H9 (cell line): ENCODE measurements at regions not wholly inside any gene's neighbourhood (a gene's known extent, or its start where the extent isn't known, plus 50 kb on each side); places are given as distances from the start of the nearest gene placed in this dataset.

Experiments
- DNase-seq: peaks from one replicate; pipeline ENCODE4 v3.0.0-alpha.2; 2017
- H2AFZ ChIP-seq: one replicate; pipeline ENCODE4 v1.6.1; 2013; ENCODE audit warnings: mild to moderate bottlenecking, low read length, control low read depth, moderate library complexity
- H2AK5ac ChIP-seq: 2 replicates; pipeline ENCODE4 v1.6.1; 2013; ENCODE audit warnings: low read length, control low read depth, mixed read lengths; ENCODE audit not compliant: insufficient read length
- H2BK120ac ChIP-seq: one replicate; pipeline ENCODE4 v1.6.1; 2013; ENCODE audit warnings: low read depth, mild to moderate bottlenecking, low read length, control low read depth, inconsistent platforms; ENCODE audit not compliant: poor library complexity, severe bottlenecking
- H2BK12ac ChIP-seq: 2 replicates; pipeline ENCODE4 v1.6.1; 2013; ENCODE audit warnings: low read length, control low read depth, mixed read lengths, low read depth; ENCODE audit not compliant: insufficient read length
- H2BK15ac ChIP-seq: 2 replicates; pipeline ENCODE4 v1.6.1; 2013; ENCODE audit warnings: low read depth, low read length, control low read depth
- H2BK20ac ChIP-seq: one replicate; pipeline ENCODE4 v1.6.1; 2013; ENCODE audit warnings: low read depth, mild to moderate bottlenecking, low read length, control low read depth, inconsistent platforms; ENCODE audit not compliant: poor library complexity, severe bottlenecking
- H2BK5ac ChIP-seq: 2 replicates; pipeline ENCODE4 v1.6.1; 2013; ENCODE audit warnings: low read length, control low read depth, mixed read lengths; ENCODE audit not compliant: insufficient read length
- H3K14ac ChIP-seq: 2 replicates; pipeline ENCODE4 v1.6.1; 2013; ENCODE audit warnings: low read length, control low read depth; ENCODE audit not compliant: insufficient read depth
- H3K18ac ChIP-seq: 2 replicates; pipeline ENCODE4 v1.6.1; 2013; ENCODE audit warnings: low read depth, mild to moderate bottlenecking, mixed read lengths, low read length, control low read depth; ENCODE audit not compliant: insufficient read length
- H3K23ac ChIP-seq: 2 replicates; pipeline ENCODE4 v1.6.1; 2013; ENCODE audit warnings: low read length, control low read depth, mixed read lengths, low read depth; ENCODE audit not compliant: insufficient read length
- H3K23me2 ChIP-seq: 2 replicates; pipeline ENCODE4 v1.6.1; 2013; ENCODE audit warnings: low read depth, mild to moderate bottlenecking, mixed read lengths, low read length, control low read depth; ENCODE audit not compliant: insufficient read length, poor library complexity, severe bottlenecking
- H3K27ac ChIP-seq: 2 replicates; pipeline ENCODE4 v1.5.1; 2013; ENCODE audit warnings: low read length, control low read depth, mixed read lengths, low read depth; ENCODE audit not compliant: insufficient read length
- H3K27me3 ChIP-seq: 2 replicates; pipeline ENCODE4 v1.6.1; 2013; ENCODE audit warnings: low read length, control low read depth, inconsistent platforms; ENCODE audit not compliant: insufficient read depth
- H3K4ac ChIP-seq: 2 replicates; pipeline ENCODE4 v1.6.1; 2013; ENCODE audit warnings: low read depth, mild to moderate bottlenecking, control low read depth, inconsistent platforms, low read length, moderate library complexity
- H3K4me1 ChIP-seq: 2 replicates; pipeline ENCODE4 v1.6.1; 2013; ENCODE audit warnings: low read length, control low read depth, inconsistent platforms; ENCODE audit not compliant: insufficient read depth
- H3K4me2 ChIP-seq: 2 replicates; pipeline ENCODE4 v1.6.1; 2013; ENCODE audit warnings: low read length, control low read depth, mixed read lengths; ENCODE audit not compliant: insufficient read length, insufficient read depth
- H3K56ac ChIP-seq: 2 replicates; pipeline ENCODE4 v1.6.1; 2013; ENCODE audit warnings: low read depth, mild to moderate bottlenecking, mixed read lengths, low read length, control low read depth; ENCODE audit not compliant: insufficient read length
- H3K79me1 ChIP-seq: 2 replicates; pipeline ENCODE4 v1.6.1; 2013; ENCODE audit warnings: low read depth, mild to moderate bottlenecking, moderate library complexity, low read length, control low read depth, inconsistent platforms; ENCODE audit not compliant: insufficient read depth, poor library complexity, severe bottlenecking
- H3K79me2 ChIP-seq: 2 replicates; pipeline ENCODE4 v1.6.1; 2013; ENCODE audit warnings: low read length, control low read depth, inconsistent platforms; ENCODE audit not compliant: insufficient read depth
- H3K9ac ChIP-seq: 2 replicates; pipeline ENCODE4 v1.6.1; 2013; ENCODE audit warnings: low read length, control low read depth, mixed read lengths; ENCODE audit not compliant: insufficient read length; ENCODE audit errors: extremely low read depth
- H3K9me3 ChIP-seq: one replicate; pipeline ENCODE4 v1.6.1; 2013; ENCODE audit warnings: low read depth, low read length, inconsistent platforms; ENCODE audit not compliant: control insufficient read depth
- H3T11ph ChIP-seq: one replicate; pipeline ENCODE4 v1.6.1; 2013; ENCODE audit warnings: mild to moderate bottlenecking, low read length, control low read depth, inconsistent platforms
- H4K20me1 ChIP-seq: one replicate; pipeline ENCODE4 v1.6.1; 2013; ENCODE audit not compliant: control insufficient read depth, insufficient read length, insufficient read depth
- H4K5ac ChIP-seq: 2 replicates; pipeline ENCODE4 v1.6.1; 2013; ENCODE audit warnings: low read depth, mild to moderate bottlenecking, mixed read lengths, low read length, control low read depth; ENCODE audit not compliant: insufficient read length
- H4K8ac ChIP-seq: replicated peaks from 2 replicates; pipeline ENCODE4 v1.6.1; 2013; ENCODE audit warnings: low read length, control low read depth, mixed read lengths, low read depth; ENCODE audit not compliant: insufficient read length
- H4K91ac ChIP-seq: 2 replicates; pipeline ENCODE4 v1.6.1; 2013; ENCODE audit warnings: low read depth, mild to moderate bottlenecking, moderate library complexity, mixed read lengths, low read length, control low read depth; ENCODE audit not compliant: insufficient read length
- H3K27ac Mint-ChIP-seq, 3 experiments: 2 replicates in 2 of 3; 3 replicates in 1 of 3; pipeline ENCODE4 v1.8.0; 2020 to 2021; ENCODE audit warnings: mixed read lengths in 3 of 3, mild to moderate bottlenecking in 1 of 3, moderate library complexity in 1 of 3
- H3K27me3 Mint-ChIP-seq: 2 replicates; pipeline ENCODE4 v1.8.0; 2021; ENCODE audit warnings: low read depth, mild to moderate bottlenecking, moderate library complexity, mixed read lengths
- H3K36me3 Mint-ChIP-seq, 3 experiments: 2 replicates in 2 of 3; 3 replicates in 1 of 3; pipeline ENCODE4 v1.8.0; 2020 to 2021; ENCODE audit warnings: low read depth in 3 of 3, mixed read lengths in 3 of 3; ENCODE audit not compliant: insufficient read depth in 1 of 3
- H3K4me1 Mint-ChIP-seq, 2 experiments: 2 replicates each; pipeline ENCODE4 v1.8.0; 2020; ENCODE audit warnings: mixed read lengths in 2 of 2
- H3K4me3 Mint-ChIP-seq, 2 experiments: 2 replicates in 1 of 2; 3 replicates in 1 of 2; pipeline ENCODE4 v1.8.0; 2020 to 2021; ENCODE audit warnings: mild to moderate bottlenecking in 2 of 2, mixed read lengths in 2 of 2, moderate library complexity in 1 of 2
- H3K9me3 Mint-ChIP-seq, 2 experiments: 2 replicates in 1 of 2; 3 replicates in 1 of 2; pipeline ENCODE4 v1.8.0; 2020; ENCODE audit warnings: mild to moderate bottlenecking in 2 of 2, mixed read lengths in 2 of 2, moderate library complexity in 1 of 2
- WGBS: extraction: QIAGEN DNeasy Blood & Tissue Kit; methylation state at CpG from one replicate; pipeline ENCODE4 v1.1.7; 2013; ENCODE audit warnings: missing lambda C conversion rate, low lambda C conversion rate, mixed read lengths; ENCODE audit not compliant: insufficient read length; ENCODE audit errors: extremely low coverage; 5-methylcytosine and 5-hydroxymethylcytosine counted together
- TF ChIP-seq, protein P1 (sequence below): fragments of 200-600 bp; sonication (generic); conservative IDR thresholded peaks from 3 replicates; pipeline ENCODE4 v1.8.0; 2021; ENCODE audit warnings: antibody characterized with exemption, mild to moderate bottlenecking

DNA sequence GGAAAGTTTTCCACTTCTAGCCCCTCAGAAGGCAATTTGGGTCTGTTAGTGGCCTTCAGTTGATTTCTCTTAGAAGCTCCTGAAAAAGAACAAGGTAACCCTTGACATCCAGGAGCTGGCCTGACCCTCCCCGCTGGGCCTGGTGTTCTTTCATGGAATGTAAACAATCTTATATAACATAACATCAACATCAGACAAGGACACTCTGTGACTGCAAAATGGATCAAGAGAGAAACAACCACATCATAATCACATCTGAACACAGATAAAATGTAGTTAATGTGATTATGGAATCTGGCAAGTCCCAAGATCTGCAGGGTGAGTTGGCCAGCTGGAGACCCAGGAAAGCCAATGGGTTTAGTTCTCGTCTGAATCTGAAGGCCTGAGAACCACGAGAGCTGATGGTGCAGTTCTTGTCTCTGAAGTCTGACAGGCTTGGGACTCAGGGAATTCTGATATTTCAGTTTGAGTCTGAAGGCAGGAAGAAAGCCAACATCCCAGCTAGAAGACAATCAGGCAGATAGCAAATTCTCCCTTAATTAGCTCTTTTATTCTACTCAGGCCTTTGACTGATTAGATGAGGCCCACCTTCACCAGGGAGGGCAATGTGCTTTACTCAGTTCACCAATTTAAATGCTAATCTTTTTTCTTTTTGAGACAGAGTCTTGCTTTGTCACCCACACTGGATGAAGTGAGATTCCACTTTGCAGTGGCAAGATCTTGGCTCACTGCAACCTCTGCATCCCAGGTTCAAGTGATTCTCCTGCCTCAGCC, 91.4 kb upstream of the NAMPT start:
- Histone ChIP-seq H2AK5ac (no peak overlapping the region), H3K23me2 (peaks cover 2% of the 10 kb centered on the region), H2BK5ac (no peak overlapping the region), H4K91ac (no peak overlapping the region), H3K27me3 (no peaks in the 10 kb centered on the region), H2BK20ac (no peak overlapping the region), H2BK12ac (no peak overlapping the region), H3K79me1 (no peaks in the 10 kb centered on the region), H3T11ph (no peak overlapping the region), H2AFZ (no peak overlapping the region), H3K9me3 (no peaks in the 10 kb centered on the region), H3K27ac (no peak overlapping the region), H4K5ac (no peak overlapping the region), H3K79me2 (no peaks in the 10 kb centered on the region), H2BK15ac (no peak overlapping the region), H4K8ac (no peak overlapping the region), H3K4ac (no peak overlapping the region), H3K23ac (no peak overlapping the region), H3K18ac (no peak overlapping the region), H3K14ac (no peak overlapping the region), H4K20me1 (no peaks in the 10 kb centered on the region), H2BK120ac (no peak overlapping the region), H3K9ac (no peak overlapping the region), H3K4me1 (0 out of 2 replicates have a peak, but pooled peaks cover 2% of the 10 kb centered on the region), H3K56ac (no peak overlapping the region), H3K4me2 (no peak overlapping the region)
- no peak for DNase-seq
- H3K36me3 Mint-ChIP-seq = no peaks in the 10 kb centered on the region
- H3K27ac Mint-ChIP-seq = no peak overlapping the region
- TF ChIP-seq, protein P1, sequence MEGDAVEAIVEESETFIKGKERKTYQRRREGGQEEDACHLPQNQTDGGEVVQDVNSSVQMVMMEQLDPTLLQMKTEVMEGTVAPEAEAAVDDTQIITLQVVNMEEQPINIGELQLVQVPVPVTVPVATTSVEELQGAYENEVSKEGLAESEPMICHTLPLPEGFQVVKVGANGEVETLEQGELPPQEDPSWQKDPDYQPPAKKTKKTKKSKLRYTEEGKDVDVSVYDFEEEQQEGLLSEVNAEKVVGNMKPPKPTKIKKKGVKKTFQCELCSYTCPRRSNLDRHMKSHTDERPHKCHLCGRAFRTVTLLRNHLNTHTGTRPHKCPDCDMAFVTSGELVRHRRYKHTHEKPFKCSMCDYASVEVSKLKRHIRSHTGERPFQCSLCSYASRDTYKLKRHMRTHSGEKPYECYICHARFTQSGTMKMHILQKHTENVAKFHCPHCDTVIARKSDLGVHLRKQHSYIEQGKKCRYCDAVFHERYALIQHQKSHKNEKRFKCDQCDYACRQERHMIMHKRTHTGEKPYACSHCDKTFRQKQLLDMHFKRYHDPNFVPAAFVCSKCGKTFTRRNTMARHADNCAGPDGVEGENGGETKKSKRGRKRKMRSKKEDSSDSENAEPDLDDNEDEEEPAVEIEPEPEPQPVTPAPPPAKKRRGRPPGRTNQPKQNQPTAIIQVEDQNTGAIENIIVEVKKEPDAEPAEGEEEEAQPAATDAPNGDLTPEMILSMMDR = no peak
- no peak overlapping the region for H3K4me3 Mint-ChIP-seq
- no peaks in the 10 kb centered on the region for H3K27me3 Mint-ChIP-seq
- H3K4me1 Mint-ChIP-seq = no peaks in the 10 kb centered on the region
- no CpG with 5 or more reads among the region's 3 CpGs for WGBS
- H3K9me3 Mint-ChIP-seq = no peaks in the 10 kb centered on the region
